Mesenchymal stem cell (in vitro differentiated cells and primary cell): ENCODE measurements at regions not wholly inside any gene's neighbourhood (a gene's known extent, or its start where the extent isn't known, plus 50 kb on each side); places are given as distances from the start of the nearest gene placed in this dataset.
"Not testable (repeated sequence)": the region's sequence is repeated elsewhere in the genome, so short reads cannot be mapped to it uniquely, and the experiment has no call there.

ENCODE experiments used
- DNase-seq: peaks from one replicate; pipeline ENCODE4 v3.0.0-alpha.2; 2013
- H2AFZ ChIP-seq: one replicate; pipeline ENCODE4 v1.6.1; 2013; ENCODE audit warnings: low read depth, mild to moderate bottlenecking, control low read depth, inconsistent platforms, low read length, moderate library complexity
- H2AK5ac ChIP-seq: 2 replicates; pipeline ENCODE4 v1.6.1; 2013; ENCODE audit warnings: low read length, moderate library complexity, mild to moderate bottlenecking, inconsistent platforms; ENCODE audit not compliant: severe bottlenecking
- H2BK120ac ChIP-seq: one replicate; pipeline ENCODE4 v1.6.1; 2013; ENCODE audit warnings: low read depth, mild to moderate bottlenecking, inconsistent platforms, low read length, moderate library complexity
- H2BK12ac ChIP-seq, 2 experiments: one replicate each; pipeline ENCODE4 v1.6.1; 2013; ENCODE audit warnings: inconsistent platforms in 2 of 2, low read length in 2 of 2, mild to moderate bottlenecking in 2 of 2, moderate library complexity in 2 of 2, control low read depth in 1 of 2
- H2BK15ac ChIP-seq: one replicate; pipeline ENCODE4 v1.6.1; 2013; ENCODE audit warnings: mild to moderate bottlenecking, low read depth, inconsistent platforms; ENCODE audit not compliant: poor library complexity, severe bottlenecking
- H2BK5ac ChIP-seq: 2 replicates; pipeline ENCODE4 v1.6.1; 2013; ENCODE audit warnings: low read depth, mild to moderate bottlenecking, low read length, control low read depth, inconsistent platforms; ENCODE audit not compliant: poor library complexity, severe bottlenecking
- H3K14ac ChIP-seq, 2 experiments: one replicate each; pipeline ENCODE4 v1.6.1; 2013; ENCODE audit warnings: inconsistent platforms in 2 of 2, low read length in 2 of 2, control low read depth in 1 of 2, mild to moderate bottlenecking in 1 of 2, moderate library complexity in 1 of 2
- H3K18ac ChIP-seq, 2 experiments: one replicate each; pipeline ENCODE4 v1.6.1; 2013; ENCODE audit warnings: inconsistent platforms in 2 of 2, low read length in 2 of 2, control low read depth in 1 of 2, low read depth in 1 of 2, mild to moderate bottlenecking in 1 of 2
- H3K23ac ChIP-seq, 2 experiments: one replicate each; pipeline ENCODE4 v1.6.1; 2013; ENCODE audit warnings: inconsistent platforms in 2 of 2, low read length in 2 of 2, mild to moderate bottlenecking in 2 of 2, moderate library complexity in 2 of 2, control low read depth in 1 of 2
- H3K27ac ChIP-seq: 2 replicates; pipeline ENCODE4 v1.5.1; 2013; ENCODE audit warnings: mild to moderate bottlenecking, moderate library complexity, low read length, control low read depth, inconsistent platforms; ENCODE audit not compliant: poor library complexity, severe bottlenecking
- H3K27me3 ChIP-seq, 2 experiments: 2 replicates each; pipeline versions ENCODE4 v1.6.1 to v1.7.0; 2013; ENCODE audit warnings: low read length in 2 of 2, mild to moderate bottlenecking in 2 of 2, moderate library complexity in 2 of 2, control low read depth in 1 of 2, inconsistent platforms in 1 of 2; ENCODE audit not compliant: control insufficient read depth in 1 of 2, insufficient read depth in 1 of 2
- H3K36me3 ChIP-seq, 2 experiments: 2 replicates each; pipeline versions ENCODE4 v1.6.1 to v1.7.0; 2013; ENCODE audit warnings: low read length in 2 of 2, control low read depth in 1 of 2, inconsistent platforms in 1 of 2, low read depth in 1 of 2, mild to moderate bottlenecking in 1 of 2; ENCODE audit not compliant: insufficient read depth in 2 of 2, control insufficient read depth in 1 of 2
- H3K4ac ChIP-seq, 2 experiments: one replicate each; pipeline ENCODE4 v1.6.1; 2013; ENCODE audit warnings: inconsistent platforms in 2 of 2, low read length in 2 of 2, mild to moderate bottlenecking in 2 of 2, moderate library complexity in 2 of 2, control low read depth in 1 of 2, low read depth in 1 of 2
- H3K4me1 ChIP-seq: 2 replicates; pipeline ENCODE4 v1.6.1; 2013; ENCODE audit warnings: low read depth, low read length, control low read depth; ENCODE audit not compliant: control insufficient read depth, insufficient read depth
- H3K4me2 ChIP-seq: 2 replicates; pipeline ENCODE4 v1.6.1; 2013; ENCODE audit warnings: low read length, mild to moderate bottlenecking, inconsistent platforms; ENCODE audit not compliant: poor library complexity, severe bottlenecking
- H3K4me3 ChIP-seq, 2 experiments: 2 replicates each; pipeline versions ENCODE4 v1.5.1 to v1.7.0; 2013; ENCODE audit warnings: low read length in 2 of 2, mild to moderate bottlenecking in 2 of 2, control low read depth in 1 of 2, low read depth in 1 of 2; ENCODE audit not compliant: insufficient read depth in 1 of 2
- H3K79me1 ChIP-seq: replicated peaks from 2 replicates; pipeline ENCODE4 v1.6.1; 2013; ENCODE audit warnings: mild to moderate bottlenecking, control low read depth, low read length, inconsistent platforms; ENCODE audit not compliant: poor library complexity, severe bottlenecking
- H3K9ac ChIP-seq: 2 replicates; pipeline ENCODE4 v1.7.0; 2013; ENCODE audit warnings: mild to moderate bottlenecking, low read length, moderate library complexity
- H3K9me3 ChIP-seq: 2 replicates; pipeline ENCODE4 v1.7.0; 2013; ENCODE audit warnings: mild to moderate bottlenecking, low read length; ENCODE audit not compliant: control insufficient read depth
- H4K8ac ChIP-seq: one replicate; pipeline ENCODE4 v1.6.1; 2013; ENCODE audit warnings: inconsistent platforms, mild to moderate bottlenecking, low read length, moderate library complexity
- H4K91ac ChIP-seq: one replicate; pipeline ENCODE4 v1.6.1; 2013; ENCODE audit warnings: mild to moderate bottlenecking, low read length, inconsistent platforms
- WGBS: methylation state at CpG from one replicate; pipeline ENCODE4 v1.1.7; 2013; ENCODE audit warnings: mixed read lengths; 5-methylcytosine and 5-hydroxymethylcytosine counted together

- H3K79me1 ChIP-seq, H3K36me3 ChIP-seq, DNase-seq, H2BK12ac ChIP-seq, H3K23ac ChIP-seq, H3K27ac ChIP-seq, H4K91ac ChIP-seq, H3K4me1 ChIP-seq, H3K4ac ChIP-seq, H2BK15ac ChIP-seq, H2AK5ac ChIP-seq, H3K14ac ChIP-seq, H3K9ac ChIP-seq, H3K4me3 ChIP-seq, H4K8ac ChIP-seq, H2BK120ac ChIP-seq, H3K18ac ChIP-seq, H3K4me2 ChIP-seq, H2BK5ac ChIP-seq, H3K27me3 ChIP-seq, H2AFZ ChIP-seq, H3K9me3 ChIP-seq: not testable (repeated sequence)
- WGBS: 72% methylated on average over 7 of the region's 7 CpGs
Observed at GRCh38 chr3:20970807-20971206, 780.2 kb downstream of the ZNF385D start.

DNA sequence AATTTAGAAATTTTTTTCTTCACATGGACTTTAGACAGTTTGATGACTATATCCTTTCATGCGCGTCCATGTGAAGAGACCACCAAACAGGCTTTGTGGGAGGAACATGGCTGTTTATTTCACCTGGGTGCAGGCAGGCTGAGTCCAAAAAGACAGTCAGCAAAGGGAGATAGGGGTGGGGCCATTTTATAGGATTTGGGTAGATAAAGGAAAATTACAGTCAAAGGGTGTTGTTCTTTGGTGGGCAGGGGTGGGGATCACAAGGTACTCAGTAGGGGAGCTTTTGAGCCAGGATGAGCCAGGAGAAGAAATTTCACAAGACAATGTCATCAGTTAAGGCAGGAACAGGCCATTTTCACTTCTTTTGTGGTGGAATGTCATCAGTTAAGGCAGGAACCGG lies 781.5 kb upstream of the SGO1 start:
- not testable (repeated sequence) for H2AK5ac ChIP-seq, H3K79me1 ChIP-seq, H3K9ac ChIP-seq, H4K8ac ChIP-seq, H4K91ac ChIP-seq, H3K27ac ChIP-seq, H3K18ac ChIP-seq, H3K4me2 ChIP-seq, H2BK15ac ChIP-seq, H3K4ac ChIP-seq, H3K27me3 ChIP-seq, H3K14ac ChIP-seq, H3K4me3 ChIP-seq, DNase-seq, H3K9me3 ChIP-seq, H2BK5ac ChIP-seq, H3K23ac ChIP-seq, H3K4me1 ChIP-seq, H3K36me3 ChIP-seq, H2AFZ ChIP-seq, H2BK12ac ChIP-seq, H2BK120ac ChIP-seq
- WGBS: 90% methylated on average over 2 of the region's 3 CpGs

- Histone ChIP-seq H3K27ac (no peak overlapping the region), H4K8ac (no peak overlapping the region), H3K4ac (no peak overlapping the region), H3K4me2 (no peak overlapping the region), H2BK12ac (no peak overlapping the region), H3K79me1 (no peaks in the 10 kb centered on the region), H2BK15ac (no peak overlapping the region), H3K18ac (no peak overlapping the region), H2AK5ac (no peak overlapping the region), H3K23ac (no peak overlapping the region), H4K91ac (no peak overlapping the region), H3K4me3 (no peak overlapping the region), H3K14ac (no peak overlapping the region), H3K9ac (no peak overlapping the region), H3K4me1 (no peaks in the 10 kb centered on the region), H2AFZ (no peak overlapping the region), H3K9me3 (no peaks in the 10 kb centered on the region), H2BK120ac (no peak overlapping the region), H3K36me3 (no peaks in the 10 kb centered on the region), H2BK5ac (no peak overlapping the region), H3K27me3 (no peaks in the 10 kb centered on the region)
- no peak for DNase-seq
- 88% methylated on average over 1 of the region's 1 CpG for WGBS
Observed at GRCh38 chr3:20958161-20958560, 772.2 kb upstream of the SGO1 start.

- Histone ChIP-seq H3K79me1 (no peaks in the 10 kb centered on the region), H3K14ac (no peak overlapping the region), H3K36me3 (no peaks in the 10 kb centered on the region), H3K4me2 (no peak overlapping the region), H2BK15ac (no peak overlapping the region), H3K27ac (no peak overlapping the region), H2AK5ac (no peak overlapping the region), H2BK120ac (no peak overlapping the region), H2BK5ac (no peak overlapping the region), H3K9me3 (peaks cover 6% of the 10 kb centered on the region), H3K9ac (no peak overlapping the region), H3K4me3 (no peak overlapping the region), H4K91ac (no peak overlapping the region), H3K23ac (no peak overlapping the region), H3K4me1 (no peaks in the 10 kb centered on the region), H2AFZ (no peak overlapping the region), H4K8ac (no peak overlapping the region), H3K4ac (no peak overlapping the region), H2BK12ac (no peak overlapping the region), H3K27me3 (no peaks in the 10 kb centered on the region), H3K18ac (no peak overlapping the region)
- DNase-seq: no peak
Observed at GRCh38 chr3:20945892-20946291, 759.9 kb upstream of the SGO1 start.
